H9 (cell line): ENCODE measurements at regions not wholly inside any gene's neighbourhood (a gene's known extent, or its start where the extent isn't known, plus 50 kb on each side); places are given as distances from the start of the nearest gene placed in this dataset.

Experiments used
- DNase-seq: peaks from one replicate; pipeline ENCODE4 v3.0.0-alpha.2; 2017
- H2AFZ ChIP-seq: one replicate; pipeline ENCODE4 v1.6.1; 2013; ENCODE audit warnings: mild to moderate bottlenecking, low read length, control low read depth, moderate library complexity
- H2AK5ac ChIP-seq: 2 replicates; pipeline ENCODE4 v1.6.1; 2013; ENCODE audit warnings: low read length, control low read depth, mixed read lengths; ENCODE audit not compliant: insufficient read length
- H2BK120ac ChIP-seq: one replicate; pipeline ENCODE4 v1.6.1; 2013; ENCODE audit warnings: low read depth, mild to moderate bottlenecking, low read length, control low read depth, inconsistent platforms; ENCODE audit not compliant: poor library complexity, severe bottlenecking
- H2BK12ac ChIP-seq: 2 replicates; pipeline ENCODE4 v1.6.1; 2013; ENCODE audit warnings: low read length, control low read depth, mixed read lengths, low read depth; ENCODE audit not compliant: insufficient read length
- H2BK15ac ChIP-seq: 2 replicates; pipeline ENCODE4 v1.6.1; 2013; ENCODE audit warnings: low read depth, low read length, control low read depth
- H2BK20ac ChIP-seq: one replicate; pipeline ENCODE4 v1.6.1; 2013; ENCODE audit warnings: low read depth, mild to moderate bottlenecking, low read length, control low read depth, inconsistent platforms; ENCODE audit not compliant: poor library complexity, severe bottlenecking
- H2BK5ac ChIP-seq: 2 replicates; pipeline ENCODE4 v1.6.1; 2013; ENCODE audit warnings: low read length, control low read depth, mixed read lengths; ENCODE audit not compliant: insufficient read length
- H3K14ac ChIP-seq: 2 replicates; pipeline ENCODE4 v1.6.1; 2013; ENCODE audit warnings: low read length, control low read depth; ENCODE audit not compliant: insufficient read depth
- H3K18ac ChIP-seq: 2 replicates; pipeline ENCODE4 v1.6.1; 2013; ENCODE audit warnings: low read depth, mild to moderate bottlenecking, mixed read lengths, low read length, control low read depth; ENCODE audit not compliant: insufficient read length
- H3K23ac ChIP-seq: 2 replicates; pipeline ENCODE4 v1.6.1; 2013; ENCODE audit warnings: low read length, control low read depth, mixed read lengths, low read depth; ENCODE audit not compliant: insufficient read length
- H3K23me2 ChIP-seq: 2 replicates; pipeline ENCODE4 v1.6.1; 2013; ENCODE audit warnings: low read depth, mild to moderate bottlenecking, mixed read lengths, low read length, control low read depth; ENCODE audit not compliant: insufficient read length, poor library complexity, severe bottlenecking
- H3K27ac ChIP-seq: 2 replicates; pipeline ENCODE4 v1.5.1; 2013; ENCODE audit warnings: low read length, control low read depth, mixed read lengths, low read depth; ENCODE audit not compliant: insufficient read length
- H3K27me3 ChIP-seq: 2 replicates; pipeline ENCODE4 v1.6.1; 2013; ENCODE audit warnings: low read length, control low read depth, inconsistent platforms; ENCODE audit not compliant: insufficient read depth
- H3K4ac ChIP-seq: 2 replicates; pipeline ENCODE4 v1.6.1; 2013; ENCODE audit warnings: low read depth, mild to moderate bottlenecking, control low read depth, inconsistent platforms, low read length, moderate library complexity
- H3K4me1 ChIP-seq: 2 replicates; pipeline ENCODE4 v1.6.1; 2013; ENCODE audit warnings: low read length, control low read depth, inconsistent platforms; ENCODE audit not compliant: insufficient read depth
- H3K4me2 ChIP-seq: 2 replicates; pipeline ENCODE4 v1.6.1; 2013; ENCODE audit warnings: low read length, control low read depth, mixed read lengths; ENCODE audit not compliant: insufficient read length, insufficient read depth
- H3K56ac ChIP-seq: 2 replicates; pipeline ENCODE4 v1.6.1; 2013; ENCODE audit warnings: low read depth, mild to moderate bottlenecking, mixed read lengths, low read length, control low read depth; ENCODE audit not compliant: insufficient read length
- H3K79me1 ChIP-seq: 2 replicates; pipeline ENCODE4 v1.6.1; 2013; ENCODE audit warnings: low read depth, mild to moderate bottlenecking, moderate library complexity, low read length, control low read depth, inconsistent platforms; ENCODE audit not compliant: insufficient read depth, poor library complexity, severe bottlenecking
- H3K79me2 ChIP-seq: 2 replicates; pipeline ENCODE4 v1.6.1; 2013; ENCODE audit warnings: low read length, control low read depth, inconsistent platforms; ENCODE audit not compliant: insufficient read depth
- H3K9ac ChIP-seq: 2 replicates; pipeline ENCODE4 v1.6.1; 2013; ENCODE audit warnings: low read length, control low read depth, mixed read lengths; ENCODE audit not compliant: insufficient read length; ENCODE audit errors: extremely low read depth
- H3K9me3 ChIP-seq: one replicate; pipeline ENCODE4 v1.6.1; 2013; ENCODE audit warnings: low read depth, low read length, inconsistent platforms; ENCODE audit not compliant: control insufficient read depth
- H3T11ph ChIP-seq: one replicate; pipeline ENCODE4 v1.6.1; 2013; ENCODE audit warnings: mild to moderate bottlenecking, low read length, control low read depth, inconsistent platforms
- H4K20me1 ChIP-seq: one replicate; pipeline ENCODE4 v1.6.1; 2013; ENCODE audit not compliant: control insufficient read depth, insufficient read length, insufficient read depth
- H4K5ac ChIP-seq: 2 replicates; pipeline ENCODE4 v1.6.1; 2013; ENCODE audit warnings: low read depth, mild to moderate bottlenecking, mixed read lengths, low read length, control low read depth; ENCODE audit not compliant: insufficient read length
- H4K8ac ChIP-seq: replicated peaks from 2 replicates; pipeline ENCODE4 v1.6.1; 2013; ENCODE audit warnings: low read length, control low read depth, mixed read lengths, low read depth; ENCODE audit not compliant: insufficient read length
- H4K91ac ChIP-seq: 2 replicates; pipeline ENCODE4 v1.6.1; 2013; ENCODE audit warnings: low read depth, mild to moderate bottlenecking, moderate library complexity, mixed read lengths, low read length, control low read depth; ENCODE audit not compliant: insufficient read length
- H3K27ac Mint-ChIP-seq, 3 experiments: 2 replicates in 2 of 3; 3 replicates in 1 of 3; pipeline ENCODE4 v1.8.0; 2020 to 2021; ENCODE audit warnings: mixed read lengths in 3 of 3, mild to moderate bottlenecking in 1 of 3, moderate library complexity in 1 of 3
- H3K27me3 Mint-ChIP-seq: 2 replicates; pipeline ENCODE4 v1.8.0; 2021; ENCODE audit warnings: low read depth, mild to moderate bottlenecking, moderate library complexity, mixed read lengths
- H3K36me3 Mint-ChIP-seq, 3 experiments: 2 replicates in 2 of 3; 3 replicates in 1 of 3; pipeline ENCODE4 v1.8.0; 2020 to 2021; ENCODE audit warnings: low read depth in 3 of 3, mixed read lengths in 3 of 3; ENCODE audit not compliant: insufficient read depth in 1 of 3
- H3K4me1 Mint-ChIP-seq, 2 experiments: 2 replicates each; pipeline ENCODE4 v1.8.0; 2020; ENCODE audit warnings: mixed read lengths in 2 of 2
- H3K4me3 Mint-ChIP-seq, 2 experiments: 2 replicates in 1 of 2; 3 replicates in 1 of 2; pipeline ENCODE4 v1.8.0; 2020 to 2021; ENCODE audit warnings: mild to moderate bottlenecking in 2 of 2, mixed read lengths in 2 of 2, moderate library complexity in 1 of 2
- H3K9me3 Mint-ChIP-seq, 2 experiments: 2 replicates in 1 of 2; 3 replicates in 1 of 2; pipeline ENCODE4 v1.8.0; 2020; ENCODE audit warnings: mild to moderate bottlenecking in 2 of 2, mixed read lengths in 2 of 2, moderate library complexity in 1 of 2
- CTCF ChIP-seq: fragments of 200-600 bp; sonication (generic); conservative IDR thresholded peaks from 3 replicates; pipeline ENCODE4 v1.8.0; 2021; ENCODE audit warnings: antibody characterized with exemption, mild to moderate bottlenecking
- WGBS: extraction: QIAGEN DNeasy Blood & Tissue Kit; methylation state at CpG from one replicate; pipeline ENCODE4 v1.1.7; 2013; ENCODE audit warnings: missing lambda C conversion rate, low lambda C conversion rate, mixed read lengths; ENCODE audit not compliant: insufficient read length; ENCODE audit errors: extremely low coverage; 5-methylcytosine and 5-hydroxymethylcytosine counted together

DNA sequence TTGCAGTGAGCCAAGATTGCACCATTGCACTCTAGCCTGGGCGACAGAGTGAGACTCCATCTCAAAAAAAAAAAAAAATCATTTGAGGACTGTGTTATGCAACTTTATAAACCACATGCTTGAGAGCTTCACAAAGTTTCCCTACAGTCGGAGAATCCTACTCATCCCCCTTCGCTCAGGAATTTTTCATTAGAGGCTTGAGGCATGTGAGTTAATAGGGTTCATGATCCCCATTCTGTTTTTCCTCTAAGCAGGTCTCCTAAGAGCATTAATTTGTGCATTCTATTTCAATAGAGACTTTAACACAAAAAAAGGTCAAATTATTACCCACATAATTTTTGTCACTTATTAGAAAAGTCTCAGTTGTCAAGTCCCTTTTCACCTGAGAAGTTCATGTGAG is 103.7 kb upstream of the SOX4 start:
- Mint-ChIP-seq H3K27me3 (peaks cover 2% of the 10 kb centered on the region), H3K4me3 (no peak overlapping the region), H3K9me3 (no peaks in the 10 kb centered on the region), H3K36me3 (no peaks in the 10 kb centered on the region), H3K4me1 (peaks cover 0 to 3% of the 10 kb centered on the region in 2 experiments; a peak in 2 of 4 replicates), H3K27ac (no peak overlapping the region)
- no peak overlapping the region for H2BK12ac ChIP-seq
- H3K79me2 ChIP-seq, result no peaks in the 10 kb centered on the region
- H3K14ac ChIP-seq, result no peak overlapping the region
- H3K4ac ChIP-seq, result no peak overlapping the region
- H3K9me3 ChIP-seq, result no peaks in the 10 kb centered on the region
- no peak overlapping the region for H2BK5ac ChIP-seq
- no peak overlapping the region for H3T11ph ChIP-seq
- no peak overlapping the region for H3K23ac ChIP-seq
- no peak overlapping the region for H4K5ac ChIP-seq
- no peak for DNase-seq
- H2BK20ac ChIP-seq, result no peak overlapping the region
- H3K56ac ChIP-seq, result no peak overlapping the region
- H2BK120ac ChIP-seq, result no peak overlapping the region
- H3K18ac ChIP-seq, result no peak overlapping the region
- H4K8ac ChIP-seq, result no peak overlapping the region
- H3K9ac ChIP-seq, result no peak overlapping the region
- TF ChIP-seq CTCF, result no peak
- no peak overlapping the region for H2AK5ac ChIP-seq
- H4K91ac ChIP-seq, result no peak overlapping the region
- no peaks in the 10 kb centered on the region for H3K27me3 ChIP-seq
- no peaks in the 10 kb centered on the region for H3K4me1 ChIP-seq
- no peaks in the 10 kb centered on the region for H3K79me1 ChIP-seq
- no peak overlapping the region for H2BK15ac ChIP-seq
- H4K20me1 ChIP-seq, result no peaks in the 10 kb centered on the region
- no peak overlapping the region for H3K4me2 ChIP-seq
- no CpG with 5 or more reads among the region's 3 CpGs for WGBS
- no peaks in the 10 kb centered on the region for H3K23me2 ChIP-seq
- no peak overlapping the region for H2AFZ ChIP-seq
- no peak overlapping the region for H3K27ac ChIP-seq
